ENCODE measurements at regions not wholly inside any gene's neighbourhood (a gene's known extent, or its start where the extent isn't known, plus 50 kb on each side); places are given as distances from the start of the nearest gene placed in this dataset.

GRCh38 chr3:64825404-64826120 is 137.8 kb upstream of the ADAMTS9 start:
- no peaks in the 10 kb centered on the region for H3K36me3 ChIP-seq (ENCODE audit: control insufficient read depth, insufficient read depth, low read length)
- no peaks in the 10 kb centered on the region for H3K9me3 ChIP-seq (ENCODE audit: control insufficient read depth, insufficient read depth, low read depth, low read length)
- no peak overlapping the region for H3K27ac ChIP-seq (ENCODE audit: low read depth, low read length)
- H3K9ac ChIP-seq (ENCODE audit: low read length), result no peak overlapping the region
- peaks cover 16% of the 10 kb centered on the region for H3K4me1 ChIP-seq (ENCODE audit: control insufficient read depth, insufficient read depth, low read length)
- no peak overlapping the region for H3K4me3 ChIP-seq (ENCODE audit: low read depth, low read length)
- no peaks in the 10 kb centered on the region for H3K27me3 ChIP-seq (ENCODE audit: control insufficient read depth, insufficient read depth, low read length)

GRCh38 chr3:64824394-64824909 is 136.7 kb upstream of the ADAMTS9 start:
- no peaks in the 10 kb centered on the region for H3K27me3 ChIP-seq (ENCODE audit: control insufficient read depth, insufficient read depth, low read length)
- H3K27ac ChIP-seq (ENCODE audit: low read depth, low read length), result no peak overlapping the region
- H3K4me1 ChIP-seq (ENCODE audit: control insufficient read depth, insufficient read depth, low read length), result peaks cover 16% of the 10 kb centered on the region
- no peaks in the 10 kb centered on the region for H3K36me3 ChIP-seq (ENCODE audit: control insufficient read depth, insufficient read depth, low read length)
- H3K9me3 ChIP-seq (ENCODE audit: control insufficient read depth, insufficient read depth, low read depth, low read length), result no peaks in the 10 kb centered on the region
- no peak overlapping the region for H3K9ac ChIP-seq (ENCODE audit: low read length)
- H3K4me3 ChIP-seq (ENCODE audit: low read depth, low read length), result no peak overlapping the region

- no peaks in the 10 kb centered on the region for H3K27me3 ChIP-seq (ENCODE audit: control insufficient read depth, insufficient read depth, low read length)
- no peak overlapping the region for H3K4me3 ChIP-seq (ENCODE audit: low read depth, low read length)
- no peak overlapping the region for H3K9ac ChIP-seq (ENCODE audit: low read length)
- no peaks in the 10 kb centered on the region for H3K36me3 ChIP-seq (ENCODE audit: control insufficient read depth, insufficient read depth, low read length)
- no peaks in the 10 kb centered on the region for H3K4me1 ChIP-seq (ENCODE audit: control insufficient read depth, insufficient read depth, low read length)
- no peaks in the 10 kb centered on the region for H3K9me3 ChIP-seq (ENCODE audit: control insufficient read depth, insufficient read depth, low read depth, low read length)
- no peak overlapping the region for H3K27ac ChIP-seq (ENCODE audit: low read depth, low read length)
Observed at GRCh38 chr3:64818196-64818595, 130.4 kb upstream of the ADAMTS9 start.

- no peak overlapping the region for H3K27ac ChIP-seq (ENCODE audit: low read depth, low read length)
- H3K9ac ChIP-seq (ENCODE audit: low read length), result no peak overlapping the region
- H3K9me3 ChIP-seq (ENCODE audit: control insufficient read depth, insufficient read depth, low read depth, low read length), result no peaks in the 10 kb centered on the region
- no peaks in the 10 kb centered on the region for H3K27me3 ChIP-seq (ENCODE audit: control insufficient read depth, insufficient read depth, low read length)
- H3K36me3 ChIP-seq (ENCODE audit: control insufficient read depth, insufficient read depth, low read length), result no peaks in the 10 kb centered on the region
- H3K4me1 ChIP-seq (ENCODE audit: control insufficient read depth, insufficient read depth, low read length), result no peaks in the 10 kb centered on the region
- H3K4me3 ChIP-seq (ENCODE audit: low read depth, low read length), result no peak overlapping the region
Observed at GRCh38 chr3:64816355-64816754, 128.6 kb upstream of the ADAMTS9 start.

- no peaks in the 10 kb centered on the region for H3K27me3 ChIP-seq (ENCODE audit: control insufficient read depth, insufficient read depth, low read length)
- H3K4me3 ChIP-seq (ENCODE audit: low read depth, low read length), result no peak overlapping the region
- no peaks in the 10 kb centered on the region for H3K36me3 ChIP-seq (ENCODE audit: control insufficient read depth, insufficient read depth, low read length)
- no peak overlapping the region for H3K9ac ChIP-seq (ENCODE audit: low read length)
- no peaks in the 10 kb centered on the region for H3K9me3 ChIP-seq (ENCODE audit: control insufficient read depth, insufficient read depth, low read depth, low read length)
- H3K27ac ChIP-seq (ENCODE audit: low read depth, low read length), result no peak overlapping the region
- no peaks in the 10 kb centered on the region for H3K4me1 ChIP-seq (ENCODE audit: control insufficient read depth, insufficient read depth, low read length)
Observed at GRCh38 chr3:64815789-64816188, 128.0 kb upstream of the ADAMTS9 start.

GRCh38 chr3:64815195-64815631 is 127.4 kb upstream of the ADAMTS9 start:
- Histone ChIP-seq H3K9ac (ENCODE audit: low read length) (no peak overlapping the region), H3K27me3 (ENCODE audit: control insufficient read depth, insufficient read depth, low read length) (no peaks in the 10 kb centered on the region), H3K9me3 (ENCODE audit: control insufficient read depth, insufficient read depth, low read depth, low read length) (no peaks in the 10 kb centered on the region), H3K36me3 (ENCODE audit: control insufficient read depth, insufficient read depth, low read length) (no peaks in the 10 kb centered on the region), H3K4me3 (ENCODE audit: low read depth, low read length) (no peak overlapping the region), H3K27ac (ENCODE audit: low read depth, low read length) (no peak overlapping the region), H3K4me1 (ENCODE audit: control insufficient read depth, insufficient read depth, low read length) (no peaks in the 10 kb centered on the region)

GRCh38 chr3:64814351-64814750 is 126.6 kb upstream of the ADAMTS9 start:
- no peaks in the 10 kb centered on the region for H3K4me1 ChIP-seq (ENCODE audit: control insufficient read depth, insufficient read depth, low read length)
- H3K9me3 ChIP-seq (ENCODE audit: control insufficient read depth, insufficient read depth, low read depth, low read length), result no peaks in the 10 kb centered on the region
- H3K9ac ChIP-seq (ENCODE audit: low read length), result no peak overlapping the region
- H3K27me3 ChIP-seq (ENCODE audit: control insufficient read depth, insufficient read depth, low read length), result no peaks in the 10 kb centered on the region
- no peaks in the 10 kb centered on the region for H3K36me3 ChIP-seq (ENCODE audit: control insufficient read depth, insufficient read depth, low read length)
- H3K27ac ChIP-seq (ENCODE audit: low read depth, low read length), result no peak overlapping the region
- H3K4me3 ChIP-seq (ENCODE audit: low read depth, low read length), result no peak overlapping the region

- Histone ChIP-seq H3K9me3 (ENCODE audit: control insufficient read depth, insufficient read depth, low read depth, low read length) (no peaks in the 10 kb centered on the region), H3K4me1 (ENCODE audit: control insufficient read depth, insufficient read depth, low read length) (no peaks in the 10 kb centered on the region), H3K27ac (ENCODE audit: low read depth, low read length) (no peak overlapping the region), H3K36me3 (ENCODE audit: control insufficient read depth, insufficient read depth, low read length) (no peaks in the 10 kb centered on the region), H3K4me3 (ENCODE audit: low read depth, low read length) (no peak overlapping the region), H3K9ac (ENCODE audit: low read length) (no peak overlapping the region), H3K27me3 (ENCODE audit: control insufficient read depth, insufficient read depth, low read length) (no peaks in the 10 kb centered on the region)
Observed at GRCh38 chr3:64813326-64813725, 125.5 kb upstream of the ADAMTS9 start.

GRCh38 chr3:64809086-64809485 is 121.3 kb upstream of the ADAMTS9 start:
- Histone ChIP-seq H3K4me3 (ENCODE audit: low read depth, low read length) (no peak overlapping the region), H3K4me1 (ENCODE audit: control insufficient read depth, insufficient read depth, low read length) (no peaks in the 10 kb centered on the region), H3K9me3 (ENCODE audit: control insufficient read depth, insufficient read depth, low read depth, low read length) (no peaks in the 10 kb centered on the region), H3K36me3 (ENCODE audit: control insufficient read depth, insufficient read depth, low read length) (no peaks in the 10 kb centered on the region), H3K27ac (ENCODE audit: low read depth, low read length) (no peak overlapping the region), H3K9ac (ENCODE audit: low read length) (no peak overlapping the region), H3K27me3 (ENCODE audit: control insufficient read depth, insufficient read depth, low read length) (no peaks in the 10 kb centered on the region)

- Histone ChIP-seq H3K27me3 (ENCODE audit: control insufficient read depth, insufficient read depth, low read length) (no peaks in the 10 kb centered on the region), H3K4me1 (ENCODE audit: control insufficient read depth, insufficient read depth, low read length) (no peaks in the 10 kb centered on the region), H3K27ac (ENCODE audit: low read depth, low read length) (no peak overlapping the region), H3K36me3 (ENCODE audit: control insufficient read depth, insufficient read depth, low read length) (no peaks in the 10 kb centered on the region), H3K9me3 (ENCODE audit: control insufficient read depth, insufficient read depth, low read depth, low read length) (no peaks in the 10 kb centered on the region), H3K4me3 (ENCODE audit: low read depth, low read length) (no peak overlapping the region), H3K9ac (ENCODE audit: low read length) (no peak overlapping the region)
Observed at GRCh38 chr3:64808061-64808460, 120.3 kb upstream of the ADAMTS9 start.

- Histone ChIP-seq H3K9ac (ENCODE audit: low read length) (no peak overlapping the region), H3K27me3 (ENCODE audit: control insufficient read depth, insufficient read depth, low read length) (no peaks in the 10 kb centered on the region), H3K9me3 (ENCODE audit: control insufficient read depth, insufficient read depth, low read depth, low read length) (no peaks in the 10 kb centered on the region), H3K4me1 (ENCODE audit: control insufficient read depth, insufficient read depth, low read length) (peaks cover 4% of the 10 kb centered on the region; the same call in 1 of the 2 replicates), H3K36me3 (ENCODE audit: control insufficient read depth, insufficient read depth, low read length) (no peaks in the 10 kb centered on the region), H3K4me3 (ENCODE audit: low read depth, low read length) (no peak overlapping the region), H3K27ac (ENCODE audit: low read depth, low read length) (no peak overlapping the region)
Observed at GRCh38 chr3:64806668-64807605, 119.1 kb upstream of the ADAMTS9 start.
